OCI-LY3 (cell line): ENCODE measurements at regions not wholly inside any gene's neighbourhood (a gene's known extent, or its start where the extent isn't known, plus 50 kb on each side); places are given as distances from the start of the nearest gene placed in this dataset.

Experiments
- H2AFZ ChIP-seq: fragments of 200-600, 300-600 bp; shearing (Covaris generic); 2 replicates; pipeline ENCODE4 v1.6.0; 2014; ENCODE audit warnings: antibody characterized with exemption, low read depth, low read length
- H3K27ac ChIP-seq: fragments of 200-600, 300-600 bp; sonication (generic); 2 replicates; pipeline ENCODE4 v1.5.1; 2014; ENCODE audit warnings: mild to moderate bottlenecking, low read length, moderate library complexity, mixed read lengths
- H3K27me3 ChIP-seq: fragments of 200-600, 300-600 bp; sonication (generic); 2 replicates; pipeline ENCODE4 v1.6.1; 2014; ENCODE audit warnings: low read depth, low read length, mixed read lengths
- H3K36me3 ChIP-seq: fragments of 200-600, 300-600 bp; sonication (generic); replicated peaks from 2 replicates; pipeline ENCODE3; 2014; ENCODE audit warnings: low read depth, low read length, mixed read lengths
- H3K4me1 ChIP-seq: fragments of 300-600, 200-600 bp; sonication (generic); 2 replicates; pipeline ENCODE4 v1.6.1; 2014; ENCODE audit warnings: low read length, mixed read lengths
- H3K4me2 ChIP-seq: fragments of 200-600, 300-600 bp; sonication (generic); 2 replicates; pipeline ENCODE4 v1.6.1; 2014; ENCODE audit warnings: low read length, mixed read lengths
- H3K4me3 ChIP-seq: fragments of 300-600, 200-600 bp; sonication (generic); 2 replicates; pipeline ENCODE4 v1.5.1; 2014; ENCODE audit warnings: antibody characterized with exemption, mild to moderate bottlenecking, low read length, moderate library complexity
- H3K79me2 ChIP-seq: fragments of 300-600, 200-600 bp; shearing (Covaris generic); 2 replicates; pipeline ENCODE4 v1.6.1; 2014; ENCODE audit warnings: mild to moderate bottlenecking, low read length, mixed read lengths
- H3K9ac ChIP-seq: fragments of 300-600, 200-600 bp; shearing (Covaris generic); 2 replicates; pipeline ENCODE4 v1.6.0; 2014; ENCODE audit warnings: mild to moderate bottlenecking, low read length, moderate library complexity
- H3K9me3 ChIP-seq: fragments of 200-600, 300-600 bp; shearing (Covaris generic); 2 replicates; pipeline ENCODE4 v1.6.1; 2014; ENCODE audit warnings: low read length, mixed read lengths; ENCODE audit not compliant: insufficient read depth
- H4K20me1 ChIP-seq: fragments of 200-600, 300-600 bp; sonication (generic); 2 replicates; pipeline ENCODE4 v1.6.1; 2016; ENCODE audit warnings: low read length, mixed read lengths; ENCODE audit not compliant: insufficient read depth
- EZH2phosphoT487 ChIP-seq: fragments of 200-600 bp; shearing (Covaris generic); IDR thresholded peaks from 2 replicates; pipeline ENCODE4 v1.6.1; 2018; ENCODE audit warnings: antibody characterized with exemption, mixed run types, low read depth
- TF ChIP-seq, protein P1 (sequence below): fragments of 200-600, 300-600 bp; sonication (generic); IDR thresholded peaks from 2 replicates; pipeline ENCODE4 v1.5.1; 2014; ENCODE audit warnings: antibody characterized with exemption, low read length, low read depth

DNA sequence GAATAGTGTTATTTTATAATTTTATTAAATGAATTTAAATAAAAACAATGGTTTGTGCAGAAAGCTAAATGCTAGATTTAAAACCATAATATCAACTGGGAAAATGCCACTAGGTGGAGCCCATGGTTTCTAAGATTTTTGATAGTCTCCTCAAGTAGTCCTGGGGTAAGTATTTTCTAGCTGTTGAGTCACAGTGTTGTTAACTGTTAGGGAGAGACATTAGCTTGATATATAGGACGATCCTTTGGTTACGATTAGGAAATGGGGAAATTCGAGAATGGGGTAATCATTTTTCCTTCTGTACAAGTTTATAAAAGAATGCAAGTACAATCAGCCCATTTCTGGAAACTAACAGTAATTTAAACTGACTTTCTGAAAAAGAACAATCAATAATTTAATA is 378.4 kb downstream of the ANKRD50 start:
- Histone ChIP-seq H3K36me3 (no peaks in the 10 kb centered on the region), H3K4me2 (peak overlapping the region; percentile 28), H3K27ac (no peak overlapping the region), H3K79me2 (no peaks in the 10 kb centered on the region), H2AFZ (no peak overlapping the region), H3K4me3 (no peak overlapping the region), H3K27me3 (no peaks in the 10 kb centered on the region), H3K9ac (no peak overlapping the region), H4K20me1 (no peaks in the 10 kb centered on the region), H3K4me1 (no peaks in the 10 kb centered on the region), H3K9me3 (no peaks in the 10 kb centered on the region)
- TF ChIP-seq, protein P1, sequence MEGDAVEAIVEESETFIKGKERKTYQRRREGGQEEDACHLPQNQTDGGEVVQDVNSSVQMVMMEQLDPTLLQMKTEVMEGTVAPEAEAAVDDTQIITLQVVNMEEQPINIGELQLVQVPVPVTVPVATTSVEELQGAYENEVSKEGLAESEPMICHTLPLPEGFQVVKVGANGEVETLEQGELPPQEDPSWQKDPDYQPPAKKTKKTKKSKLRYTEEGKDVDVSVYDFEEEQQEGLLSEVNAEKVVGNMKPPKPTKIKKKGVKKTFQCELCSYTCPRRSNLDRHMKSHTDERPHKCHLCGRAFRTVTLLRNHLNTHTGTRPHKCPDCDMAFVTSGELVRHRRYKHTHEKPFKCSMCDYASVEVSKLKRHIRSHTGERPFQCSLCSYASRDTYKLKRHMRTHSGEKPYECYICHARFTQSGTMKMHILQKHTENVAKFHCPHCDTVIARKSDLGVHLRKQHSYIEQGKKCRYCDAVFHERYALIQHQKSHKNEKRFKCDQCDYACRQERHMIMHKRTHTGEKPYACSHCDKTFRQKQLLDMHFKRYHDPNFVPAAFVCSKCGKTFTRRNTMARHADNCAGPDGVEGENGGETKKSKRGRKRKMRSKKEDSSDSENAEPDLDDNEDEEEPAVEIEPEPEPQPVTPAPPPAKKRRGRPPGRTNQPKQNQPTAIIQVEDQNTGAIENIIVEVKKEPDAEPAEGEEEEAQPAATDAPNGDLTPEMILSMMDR = peak; percentile 57
- no peak for TF ChIP-seq EZH2phosphoT487

DNA sequence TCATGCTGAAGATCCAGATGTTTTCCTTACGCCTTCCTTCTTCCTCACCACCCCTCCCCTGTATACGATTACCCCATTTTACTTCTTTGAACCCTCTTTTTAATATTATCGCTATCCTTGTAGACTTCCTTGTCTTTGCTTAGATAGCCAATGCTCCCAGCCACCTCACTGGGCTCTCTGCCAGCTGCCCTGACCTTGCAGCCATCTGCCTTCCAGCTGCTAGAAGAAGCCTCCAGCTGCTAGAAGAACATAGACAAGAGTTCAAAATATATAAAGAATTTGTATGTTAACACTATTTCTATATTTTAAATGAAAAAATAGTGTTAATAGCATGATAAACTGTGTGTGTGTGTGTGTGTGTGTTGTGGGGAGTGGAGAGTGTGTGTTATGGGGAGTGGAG is 374.7 kb downstream of the ANKRD50 start:
- no peaks in the 10 kb centered on the region for H4K20me1 ChIP-seq
- H3K9me3 ChIP-seq = no peaks in the 10 kb centered on the region
- H2AFZ ChIP-seq = no peak overlapping the region
- H3K4me1 ChIP-seq = no peaks in the 10 kb centered on the region
- no peak overlapping the region for H3K4me2 ChIP-seq
- H3K36me3 ChIP-seq = no peaks in the 10 kb centered on the region
- H3K79me2 ChIP-seq = no peaks in the 10 kb centered on the region
- TF ChIP-seq EZH2phosphoT487 = no peak
- TF ChIP-seq, protein P1 = no peak
- H3K27ac ChIP-seq = no peak overlapping the region
- no peak overlapping the region for H3K4me3 ChIP-seq
- H3K27me3 ChIP-seq = no peaks in the 10 kb centered on the region
- H3K9ac ChIP-seq = no peak overlapping the region

DNA sequence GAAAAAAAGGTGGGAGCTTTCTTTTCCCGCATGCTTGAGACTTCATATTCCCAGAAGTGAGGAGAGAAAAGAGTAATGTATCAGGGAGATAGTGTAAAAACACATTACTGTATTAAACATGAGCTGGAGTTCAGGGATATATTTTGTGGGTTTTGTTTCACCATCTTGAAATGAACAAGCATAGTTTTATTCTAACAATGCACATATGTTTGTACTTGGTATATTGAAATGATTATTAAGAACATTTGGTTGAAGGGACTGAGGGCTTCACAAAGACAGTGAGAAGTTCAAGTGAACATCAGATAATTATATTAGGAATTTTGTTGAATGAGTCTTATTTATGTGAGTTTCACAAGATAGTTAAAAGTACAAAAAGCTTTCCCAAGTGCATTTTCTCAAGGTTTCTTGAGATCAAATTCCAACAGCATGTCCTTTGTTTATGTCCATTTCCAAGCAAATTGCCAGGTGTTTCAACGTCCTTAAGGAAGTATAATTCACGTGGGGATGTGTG is 368.8 kb downstream of the ANKRD50 start:
- Histone ChIP-seq H3K4me1 (no peaks in the 10 kb centered on the region), H3K9me3 (no peaks in the 10 kb centered on the region), H3K4me3 (no peak overlapping the region), H3K36me3 (no peaks in the 10 kb centered on the region), H2AFZ (no peak overlapping the region), H3K27ac (no peak overlapping the region), H3K9ac (no peak overlapping the region), H4K20me1 (no peaks in the 10 kb centered on the region), H3K4me2 (no peak overlapping the region), H3K27me3 (no peaks in the 10 kb centered on the region), H3K79me2 (no peaks in the 10 kb centered on the region)
- no peak for TF ChIP-seq EZH2phosphoT487
- TF ChIP-seq, protein P1 = no peak

DNA sequence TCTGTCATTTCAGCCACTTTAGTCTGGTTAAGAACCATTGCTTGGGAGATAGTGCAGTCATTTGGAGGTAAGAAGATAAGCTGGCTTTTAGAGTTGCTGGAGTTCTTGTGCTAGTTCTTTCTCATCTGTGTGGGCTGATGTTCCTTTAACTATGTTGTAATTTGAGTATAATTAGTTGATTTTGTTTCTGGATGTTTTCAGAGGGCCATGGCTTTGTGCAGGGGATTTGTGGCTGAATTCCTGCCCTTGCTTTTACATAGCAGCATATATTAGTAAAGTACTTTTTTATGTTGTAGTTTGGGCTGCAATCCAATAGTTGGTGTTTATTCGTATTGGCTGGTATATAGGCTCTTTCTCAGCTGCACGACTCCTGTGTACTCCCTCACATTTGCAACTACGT is 339.6 kb downstream of the ANKRD50 start:
- no peak overlapping the region for H2AFZ ChIP-seq
- no peak overlapping the region for H3K4me3 ChIP-seq

More for the DNA sequence above, 339.6 kb downstream of the ANKRD50 start:
- H3K27ac ChIP-seq = no peak overlapping the region
- no peak overlapping the region for H3K4me2 ChIP-seq
- no peaks in the 10 kb centered on the region for H3K27me3 ChIP-seq
- H3K9me3 ChIP-seq = no peaks in the 10 kb centered on the region
- no peaks in the 10 kb centered on the region for H3K79me2 ChIP-seq
- H4K20me1 ChIP-seq = no peaks in the 10 kb centered on the region
- H3K4me1 ChIP-seq = peaks cover 3% of the 10 kb centered on the region; the same call in 1 of the 2 replicates
- H3K36me3 ChIP-seq = no peaks in the 10 kb centered on the region
- no peak for TF ChIP-seq EZH2phosphoT487
- TF ChIP-seq, protein P1 = no peak
- no peak overlapping the region for H3K9ac ChIP-seq
